ENCODE measurements at regions not wholly inside any gene's neighbourhood (a gene's known extent, or its start where the extent isn't known, plus 50 kb on each side); places are given as distances from the start of the nearest gene placed in this dataset.

DNA sequence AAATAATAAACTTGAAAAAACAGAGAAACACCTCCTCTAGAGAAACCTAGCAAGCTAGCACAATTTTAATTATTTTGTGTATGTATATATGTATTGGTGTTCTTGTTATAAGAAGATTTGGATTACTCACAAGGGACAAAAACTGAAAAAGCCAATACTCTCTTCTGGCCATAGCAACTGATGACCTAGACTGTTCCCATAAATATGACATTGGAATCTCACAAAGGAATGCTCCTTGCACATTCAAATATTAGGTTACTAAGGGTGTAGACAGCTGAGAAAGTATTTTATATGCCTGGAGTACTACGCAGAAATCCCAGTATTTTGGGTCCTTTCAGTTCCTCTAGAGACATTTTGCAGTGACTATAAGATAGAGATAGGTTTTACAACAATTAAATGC lies 279.4 kb downstream of the FZD1 start:
- TF ChIP-seq POLR2AphosphoS5 (IDR thresholded peaks at IDR 0.05; ENCODE audit: low read depth, low read length) (no peak), POLR2A (IDR thresholded peaks at IDR 0.05; ENCODE audit: low read depth, low read length) (no peak)

All from GM12892 (cell line).